ENCODE measurements at regions not wholly inside any gene's neighbourhood (a gene's known extent, or its start where the extent isn't known, plus 50 kb on each side); places are given as distances from the start of the nearest gene placed in this dataset.

DNA sequence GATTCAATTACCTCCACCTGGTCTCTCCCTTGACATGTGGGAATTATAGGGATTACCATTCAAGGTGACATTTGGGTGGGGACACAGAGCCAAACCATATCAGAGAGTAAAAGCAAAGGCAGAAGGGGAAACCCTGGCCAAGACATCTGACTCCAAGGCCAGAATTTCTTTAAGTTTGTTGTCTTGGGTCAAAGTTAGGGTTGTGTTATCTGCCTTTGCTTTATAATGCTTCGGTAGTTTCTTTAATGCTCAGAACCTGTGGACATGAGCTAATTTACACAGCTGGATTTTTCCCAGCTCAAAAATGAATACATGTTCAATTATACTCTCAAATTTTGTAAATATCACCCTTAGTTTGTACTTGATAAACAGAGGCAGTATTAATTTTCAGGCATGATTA lies 1074.4 kb downstream of the ADGRL2 start:
- H2AK9ac ChIP-seq (replicated peaks; ENCODE audit: low read depth, low read length, poor library complexity) = no peak overlapping the region
- dilution Hi-C loops (cut with HindIII; ENCODE audit: low sequenced_read_pairs, unreplicated experiment) = no loop called here
- no peaks in the 10 kb centered on the region for H3K27me3 ChIP-seq (ENCODE audit: control insufficient read depth, insufficient read depth, low read length)
- TF ChIP-seq ELK1 (IDR thresholded peaks at IDR 0.05; ENCODE audit: borderline replicate concordance, low read depth, low read length) (no peak), RFX5 (IDR thresholded peaks at IDR 0.05; ENCODE audit: low read depth, low read length) (no peak), SMC3 (IDR thresholded peaks at IDR 0.05; ENCODE audit: low read depth, low read length) (no peak), MAFK (IDR thresholded peaks at IDR 0.05; ENCODE audit: low read depth, low read length) (no peak), MAZ (IDR thresholded peaks at IDR 0.05; ENCODE audit: borderline replicate concordance, low read depth, low read length) (no peak), BHLHE40 (IDR thresholded peaks at IDR 0.05; ENCODE audit: low read depth, low read length) (no peak), FOS (IDR thresholded peaks at IDR 0.05; ENCODE audit: low read depth, low read length) (no peak), CHD1 (IDR thresholded peaks at IDR 0.05; ENCODE audit: low read depth, low read length) (no peak), CEBPB (IDR thresholded peaks at IDR 0.05; ENCODE audit: low read depth, low read length) (no peak), RAD21 (IDR thresholded peaks at IDR 0.05; ENCODE audit: low read length) (no peak), CTCF (conservative IDR thresholded peaks at IDR 0.05; ENCODE audit: low read depth, low read length) (no peak), NFE2L2 (IDR thresholded peaks at IDR 0.05; ENCODE audit: low read depth, low read length) (no peak), RCOR1 (IDR thresholded peaks at IDR 0.05; ENCODE audit: insufficient replicate concordance, low read length) (no peak), MXI1 (IDR thresholded peaks at IDR 0.05; ENCODE audit: borderline replicate concordance, low read depth, low read length) (no peak), POLR2A (IDR thresholded peaks at IDR 0.05; ENCODE audit: low read depth, low read length) (no peak), USF2 (IDR thresholded peaks at IDR 0.05; ENCODE audit: low read depth, low read length) (no peak)
- no CpG with 5 or more reads among the region's 1 CpG for WGBS, 2 experiments (ENCODE audit: extremely low coverage in 2 of 2, insufficient read length in 1 of 2)
- H3K9ac ChIP-seq (ENCODE audit: low read depth, low read length) = no peak overlapping the region
- H3K9me1 ChIP-seq (ENCODE audit: insufficient read depth, low read length) = no peaks in the 10 kb centered on the region
- H3K4ac ChIP-seq (ENCODE audit: low read depth, low read length) = no peak overlapping the region
- H3K18ac ChIP-seq (ENCODE audit: low read depth, low read length) = no peak overlapping the region
- no peaks in the 10 kb centered on the region for H3K4me1 ChIP-seq (ENCODE audit: control insufficient read depth, insufficient read depth, low read length)
- H3K9me3 ChIP-seq (ENCODE audit: control insufficient read depth, insufficient read depth, low read length) = no peaks in the 10 kb centered on the region
- H2AK5ac ChIP-seq (ENCODE audit: low read depth, low read length) = no peak overlapping the region
- no peak for ATAC-seq (ENCODE audit: low read depth)
- no peak overlapping the region for H2BK20ac ChIP-seq (ENCODE audit: low read depth, low read length)
- no peaks in the 10 kb centered on the region for H3K36me3 ChIP-seq (ENCODE audit: control insufficient read depth, insufficient read depth, low read length)
- ChIA-PET CTCF (no interaction called here), POLR2A (ENCODE audit: unreplicated experiment) (no interaction called here)
- H3K14ac ChIP-seq (replicated peaks; ENCODE audit: low read depth, low read length) = no peak overlapping the region
- no peaks in the 10 kb centered on the region for H3K79me1 ChIP-seq (ENCODE audit: low read depth in 1 of 2, low read length in 2 of 2)
- H2AFZ ChIP-seq (replicated peaks; ENCODE audit: low read length, poor library complexity) = no peak overlapping the region
- intact Hi-C loops (cut with micrococcal nuclease) = no loop called here
- H2BK120ac ChIP-seq (ENCODE audit: low read depth, low read length) = no peak overlapping the region
- in situ Hi-C loops (cut with MboI; ENCODE audit: low sequenced_read_pairs) = no loop called here
- no TSS peak for BruUV-seq (replicated peaks)
- H4K91ac ChIP-seq (ENCODE audit: insufficient read depth, low read depth, low read length) = no peak overlapping the region
- no peak overlapping the region for H3K4me2 ChIP-seq (ENCODE audit: low read depth, low read length)
- no peak for DNase-seq
- H3K23ac ChIP-seq (ENCODE audit: low read depth, low read length) = no peak overlapping the region
- H4K20me1 ChIP-seq (ENCODE audit: insufficient read depth, low read length) = no peaks in the 10 kb centered on the region
- no peak overlapping the region for H3K27ac ChIP-seq (ENCODE audit: insufficient read depth, low read length)
- H4K8ac ChIP-seq (ENCODE audit: low read depth in 2 of 2, low read length in 2 of 2) = no peak overlapping the region
- no peak overlapping the region for H3K4me3 ChIP-seq (ENCODE audit: insufficient read depth, low read depth, low read length)
- H2BK15ac ChIP-seq (ENCODE audit: low read depth, low read length) = no peak overlapping the region
- no peak overlapping the region for H2BK5ac ChIP-seq (ENCODE audit: low read depth, low read length, poor library complexity, severe bottlenecking)
- H3K56ac ChIP-seq (ENCODE audit: extremely low read depth, insufficient read depth, low read length) = no peak overlapping the region
- H4K5ac ChIP-seq (ENCODE audit: low read depth, low read length) = no peak overlapping the region
